ENCODE measurements at regions not wholly inside any gene's neighbourhood (a gene's known extent, or its start where the extent isn't known, plus 50 kb on each side); places are given as distances from the start of the nearest gene placed in this dataset.
"Not testable (repeated sequence)": the region's sequence is repeated elsewhere in the genome, so short reads cannot be mapped to it uniquely, and the experiment has no call there.

DNA sequence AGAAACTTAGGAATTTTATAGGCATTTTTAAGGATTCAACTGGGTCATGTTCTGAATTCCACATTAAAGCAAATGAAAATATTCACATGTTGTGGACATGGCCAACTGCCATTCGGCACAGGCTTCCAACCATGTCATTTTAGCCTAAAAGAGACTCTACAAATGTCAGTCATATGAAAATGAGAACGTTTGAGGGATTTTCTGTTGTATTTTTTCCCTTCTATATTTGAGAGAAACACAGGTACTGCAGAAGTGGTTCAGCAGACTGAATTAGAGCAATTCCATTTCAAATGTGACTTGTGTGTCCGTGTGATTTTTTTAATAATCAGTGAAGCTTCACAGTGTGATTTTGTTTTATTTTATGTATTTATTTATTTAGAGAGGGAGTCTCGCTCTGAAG lies 124.3 kb downstream of the TP53TG3F start:
- DNase-seq (ENCODE audit: low read depth in 3 of 3), result not testable (repeated sequence)

DNA sequence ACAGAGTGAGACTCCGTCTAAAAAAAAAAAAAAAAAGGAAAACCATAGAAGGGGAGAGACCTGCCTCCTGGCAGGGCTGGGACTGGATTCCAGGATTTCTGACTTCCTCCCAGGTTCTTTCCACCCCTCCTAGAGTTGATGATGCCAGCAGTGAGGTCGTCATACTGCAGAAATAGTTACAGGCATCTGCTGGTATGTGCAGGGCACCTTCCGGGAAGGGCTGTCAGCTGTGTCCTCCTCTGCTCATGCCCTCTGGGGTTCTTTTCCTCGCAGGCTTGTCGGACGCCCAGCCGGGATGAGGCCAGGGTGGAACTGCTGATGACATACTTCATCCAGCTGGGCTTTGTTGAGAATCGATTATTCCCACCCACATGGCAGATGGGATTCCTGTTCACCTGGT lies 129.2 kb downstream of the TP53TG3F start:
- DNase-seq (ENCODE audit: low read depth in 3 of 3), result not testable (repeated sequence)

DNA sequence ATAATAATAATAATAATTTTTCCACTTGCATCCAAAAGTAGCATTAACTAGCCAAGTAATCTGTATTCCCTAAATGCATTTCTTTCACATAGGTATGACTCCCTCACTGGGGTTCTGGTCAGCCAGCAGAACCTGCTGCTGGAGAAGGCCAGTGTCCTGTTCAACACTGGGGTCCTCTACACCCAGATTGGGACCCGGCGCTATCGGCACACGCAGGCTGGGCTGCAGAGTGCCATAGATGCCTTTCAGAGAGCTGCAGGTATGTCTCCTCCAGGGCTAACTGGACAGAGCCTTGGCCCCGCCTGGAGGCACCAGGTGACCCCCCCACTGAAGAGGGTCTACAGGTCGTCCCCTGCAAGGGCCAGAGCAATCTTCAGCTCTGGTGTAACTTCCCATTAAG lies 133.9 kb downstream of the TP53TG3F start:
- not testable (repeated sequence) for DNase-seq (ENCODE audit: low read depth in 3 of 3)

DNA sequence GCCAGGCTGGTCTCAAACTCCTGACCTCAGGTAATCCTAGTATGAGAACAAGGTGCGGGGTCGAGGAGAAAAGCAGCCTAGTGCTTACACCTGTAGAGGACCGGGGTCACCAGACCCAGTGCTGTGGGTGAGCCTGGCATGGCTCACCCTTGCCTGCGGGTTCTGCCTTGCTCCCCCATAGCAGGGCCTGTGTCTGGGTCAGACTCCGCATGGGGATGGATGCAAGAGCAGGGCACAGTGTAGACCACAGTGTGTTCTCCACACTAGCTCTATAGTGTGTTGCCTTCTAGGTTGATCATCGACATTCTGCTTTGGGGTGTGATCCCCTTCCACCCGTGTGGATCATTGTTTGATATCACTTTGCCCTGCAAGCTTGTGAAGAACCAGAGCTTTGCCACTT lies 135.7 kb downstream of the TP53TG3F start:
- DNase-seq (ENCODE audit: low read depth in 3 of 3), result not testable (repeated sequence)

DNA sequence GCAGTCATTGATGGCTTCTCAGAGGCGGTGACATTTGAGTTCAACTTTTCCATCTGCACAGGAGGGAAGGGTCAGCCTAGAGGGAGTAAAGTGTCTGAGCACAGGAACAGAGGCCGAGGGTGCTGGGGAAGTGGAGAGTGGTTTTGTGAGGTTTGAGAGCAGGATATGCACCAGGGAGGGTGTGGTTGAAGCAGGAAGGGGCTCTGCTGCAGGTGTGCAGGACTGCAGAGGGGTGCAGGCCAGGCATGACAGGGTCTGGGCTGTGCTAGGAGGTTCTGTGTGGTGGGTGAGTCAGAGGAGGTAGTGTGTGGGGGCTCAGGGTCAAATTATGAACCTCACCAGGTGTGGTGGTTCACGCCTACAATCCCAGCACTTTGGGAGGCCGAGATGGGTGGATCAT lies 141.6 kb downstream of the TP53TG3F start:
- DNase-seq (ENCODE audit: low read depth in 3 of 3), result not testable (repeated sequence)

DNA sequence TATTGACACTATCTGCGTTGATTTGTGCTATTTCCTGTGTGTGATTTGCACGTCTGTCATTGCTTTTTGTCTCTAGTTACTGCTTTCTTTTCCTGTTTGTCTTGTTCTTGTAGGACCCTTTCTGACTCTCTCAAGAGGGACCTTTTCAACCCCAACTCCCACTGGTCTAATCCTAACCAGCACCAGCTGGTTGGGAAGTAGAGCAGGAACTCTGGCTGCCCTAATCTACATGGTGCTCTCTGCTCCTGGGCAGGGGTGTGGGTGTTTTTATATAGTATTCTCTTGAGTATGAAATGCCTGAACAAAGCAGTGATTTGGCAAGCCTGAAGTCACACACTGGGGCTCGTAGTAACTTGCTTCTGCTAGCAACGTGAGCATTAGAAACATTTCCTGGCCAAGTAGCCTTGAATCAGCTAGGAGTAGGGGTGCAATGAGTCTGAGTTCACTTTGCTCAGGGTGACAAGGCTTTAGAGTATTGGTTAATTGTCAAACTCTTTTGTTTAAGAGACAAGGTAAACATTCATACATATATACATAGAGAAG lies 164.2 kb downstream of the TP53TG3F start:
- DNase-seq (ENCODE audit: low read depth in 3 of 3), result not testable (repeated sequence)

DNA sequence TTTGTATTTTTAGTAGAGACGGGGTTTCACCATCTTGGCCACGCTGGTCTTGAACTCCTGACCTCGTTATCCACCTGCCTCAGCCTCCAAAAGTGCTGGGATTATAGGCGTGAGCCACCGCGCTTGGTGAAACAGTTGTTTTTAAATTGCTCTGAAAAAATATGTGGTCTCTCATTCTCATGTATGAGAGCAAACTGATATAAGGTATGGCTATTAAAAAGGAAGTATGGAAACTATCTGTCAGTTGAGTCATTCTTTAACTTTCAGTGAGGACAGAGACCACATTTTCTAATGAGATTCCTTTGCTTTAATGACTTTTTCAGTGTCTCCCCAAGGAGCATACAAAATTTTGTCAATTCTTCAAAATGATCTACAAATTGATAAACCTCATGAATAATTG lies 169.5 kb downstream of the TP53TG3F start:
- not testable (repeated sequence) for DNase-seq (ENCODE audit: low read depth in 3 of 3)

DNA sequence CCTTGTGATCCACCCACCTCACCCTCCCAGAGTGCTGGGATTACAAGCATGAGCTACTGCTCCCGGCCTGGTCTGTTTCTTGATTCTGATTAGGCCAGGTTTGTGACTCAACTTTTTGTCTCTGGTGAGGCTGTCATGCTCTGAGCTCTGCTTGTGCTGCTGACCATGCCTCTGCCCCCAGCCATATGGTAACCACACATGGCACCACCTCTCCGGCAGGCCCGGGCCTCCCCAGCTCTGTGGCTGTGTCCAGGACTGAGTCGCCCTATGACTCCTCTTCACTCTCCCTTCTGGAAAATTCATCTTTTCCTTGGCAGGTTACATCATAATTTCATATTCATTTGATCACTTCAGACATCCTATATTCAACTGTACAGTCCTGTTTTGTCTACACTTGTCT lies 172.3 kb downstream of the TP53TG3F start:
- not testable (repeated sequence) for DNase-seq (ENCODE audit: low read depth in 3 of 3)

DNA sequence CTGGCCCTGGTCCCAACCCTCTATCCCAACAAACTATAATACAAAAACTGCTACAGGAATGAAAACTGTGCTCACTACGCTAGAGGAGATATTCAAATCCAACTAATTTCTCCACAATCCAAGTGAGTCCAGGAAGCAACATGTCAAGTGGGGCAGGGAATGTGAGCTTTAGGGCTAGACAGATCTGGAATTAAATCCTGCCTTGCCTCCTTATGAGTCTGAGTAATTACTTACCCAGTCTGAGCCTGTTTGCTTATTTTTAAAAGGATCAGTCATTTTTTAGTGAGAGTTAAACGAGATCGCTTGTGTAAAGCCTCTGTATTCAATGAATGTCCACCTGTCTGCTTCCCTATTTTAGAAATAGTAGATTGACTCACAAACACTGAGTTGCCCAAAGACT lies 174.6 kb downstream of the TP53TG3F start:
- not testable (repeated sequence) for DNase-seq (ENCODE audit: low read depth in 3 of 3)

DNA sequence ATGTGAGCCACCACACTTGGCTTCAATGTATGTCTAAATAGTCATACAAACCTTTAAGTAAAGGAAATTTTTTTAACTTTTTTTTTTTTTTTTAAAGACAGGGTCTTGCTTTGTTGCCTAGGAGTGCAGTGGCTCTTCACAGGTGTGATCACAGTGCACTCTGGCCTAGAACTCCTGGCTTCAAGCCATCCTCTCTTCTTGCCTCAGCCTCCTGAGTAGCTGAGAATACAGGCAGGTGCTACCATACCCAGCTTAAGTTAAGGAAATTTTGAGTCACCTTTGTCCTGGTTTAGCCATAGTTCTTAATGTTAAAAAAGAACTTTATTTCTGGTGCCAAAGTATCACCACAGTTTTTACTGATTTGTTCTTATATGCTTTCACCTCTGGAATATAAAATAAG lies 177.3 kb downstream of the TP53TG3F start:
- DNase-seq (ENCODE audit: low read depth in 3 of 3), result not testable (repeated sequence)

DNA sequence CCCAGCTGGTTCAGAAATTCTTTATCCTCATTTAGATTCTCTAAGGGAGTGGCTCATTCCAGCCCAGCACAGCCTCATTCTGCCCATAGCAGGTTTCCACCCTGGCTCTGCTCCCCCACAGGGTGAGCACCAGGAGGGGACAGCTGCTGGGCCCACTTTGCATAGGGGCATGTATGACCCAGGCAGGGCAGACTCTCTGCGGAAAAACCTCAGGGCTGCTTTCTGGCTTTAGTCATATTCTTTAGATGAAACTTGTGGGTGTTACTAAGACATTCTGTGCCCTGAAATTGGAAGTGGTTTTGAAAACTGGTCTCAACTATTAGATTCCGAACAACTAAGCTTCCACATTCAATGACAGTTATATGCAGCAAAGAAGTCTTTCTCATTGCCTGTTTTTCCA lies 183.9 kb downstream of the TP53TG3F start:
- DNase-seq (ENCODE audit: low read depth in 3 of 3), result not testable (repeated sequence)

DNA sequence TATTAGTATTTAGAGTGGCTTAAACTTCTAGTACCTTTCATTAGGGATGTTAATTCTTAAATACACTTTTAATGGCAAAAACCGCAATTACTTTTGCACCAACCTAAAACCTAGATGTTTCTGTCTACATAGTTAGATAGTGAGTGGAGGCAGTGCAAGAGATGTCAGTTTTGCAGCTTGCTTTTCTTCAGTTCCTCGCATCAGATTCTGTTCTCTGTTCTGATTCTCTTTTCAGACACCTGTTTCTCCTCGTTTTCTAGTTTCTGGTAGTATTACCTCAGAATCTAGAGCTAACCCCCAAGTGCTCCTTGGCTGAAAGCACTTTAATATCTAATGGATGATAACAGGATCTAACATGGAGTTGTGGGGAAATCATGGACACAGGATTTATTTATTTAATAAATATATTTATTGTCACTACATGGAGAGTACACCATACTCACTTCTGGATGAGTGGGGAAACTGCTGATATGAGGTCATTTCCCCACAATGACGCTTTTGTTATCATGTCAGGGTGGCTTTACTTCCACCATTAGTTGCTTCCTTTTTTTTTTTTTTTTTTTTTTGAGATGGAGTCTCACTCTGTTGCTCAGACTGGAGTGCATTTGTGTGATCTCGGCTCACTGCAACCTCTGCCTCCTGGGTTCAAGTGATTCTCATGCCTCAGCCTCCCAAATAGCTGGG lies 184.4 kb downstream of the TP53TG3F start:
- DNase-seq (ENCODE audit: low read depth in 3 of 3), result not testable (repeated sequence)

DNA sequence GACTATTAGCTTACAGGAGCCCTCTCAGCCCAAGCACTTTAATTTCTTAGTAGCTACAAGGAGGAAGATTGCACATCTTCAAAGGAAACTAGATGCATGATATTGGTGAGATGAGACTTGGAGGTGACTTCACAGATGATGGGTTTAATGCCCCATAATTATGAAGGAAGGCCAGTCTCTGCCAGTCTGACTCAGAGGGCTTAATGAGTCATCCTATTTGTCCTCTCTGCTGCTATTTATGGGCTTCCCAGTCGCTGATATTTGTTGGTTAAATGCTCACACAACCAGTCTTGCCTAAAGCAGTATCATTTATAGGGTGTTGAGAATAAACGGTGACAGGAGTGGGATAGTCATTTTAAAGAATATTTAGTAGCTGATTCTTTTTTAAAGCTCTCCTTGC lies 187.0 kb downstream of the TP53TG3F start:
- DNase-seq (ENCODE audit: low read depth in 3 of 3), result not testable (repeated sequence)

DNA sequence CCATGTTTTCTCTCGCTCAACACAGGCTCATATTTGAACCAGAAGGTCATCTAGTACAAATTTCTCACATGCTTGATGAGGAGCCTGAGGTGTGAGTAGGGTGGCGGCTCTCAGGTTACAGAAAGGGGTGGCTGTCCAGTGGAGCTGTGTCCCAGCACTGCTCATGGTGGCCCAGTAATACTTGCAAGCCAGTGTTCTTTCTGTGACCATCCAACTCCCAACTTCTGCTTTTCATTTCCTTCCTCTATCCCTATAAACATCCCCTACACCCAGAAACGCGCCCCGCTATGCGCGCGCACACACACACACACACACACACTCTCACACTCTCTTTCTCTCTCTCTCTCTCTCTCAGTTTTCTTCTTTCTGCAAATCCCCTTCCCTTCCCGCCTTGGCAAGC lies 196.3 kb downstream of the TP53TG3F start:
- DNase-seq (ENCODE audit: low read depth in 3 of 3), result not testable (repeated sequence)

DNA sequence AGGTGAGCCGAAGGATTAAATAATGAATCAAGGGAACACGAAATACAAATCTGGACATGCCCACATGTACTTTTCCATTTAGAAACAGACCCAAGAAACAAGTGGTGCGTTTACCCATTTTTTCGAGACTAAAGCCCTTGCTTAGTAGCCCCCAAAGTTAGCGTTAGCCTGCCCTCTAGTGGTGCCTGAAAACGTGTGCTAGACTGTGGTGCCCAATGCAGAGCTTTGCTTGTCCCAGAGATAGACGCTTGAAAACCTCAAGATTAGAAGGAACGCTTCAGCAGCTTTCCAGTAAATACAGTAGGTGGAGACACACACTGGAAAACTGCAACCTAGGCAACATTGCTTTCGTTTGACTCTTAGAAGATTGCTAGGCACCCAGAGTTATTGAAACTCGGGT lies 197.0 kb downstream of the TP53TG3F start:
- DNase-seq (ENCODE audit: low read depth in 3 of 3), result not testable (repeated sequence)

DNA sequence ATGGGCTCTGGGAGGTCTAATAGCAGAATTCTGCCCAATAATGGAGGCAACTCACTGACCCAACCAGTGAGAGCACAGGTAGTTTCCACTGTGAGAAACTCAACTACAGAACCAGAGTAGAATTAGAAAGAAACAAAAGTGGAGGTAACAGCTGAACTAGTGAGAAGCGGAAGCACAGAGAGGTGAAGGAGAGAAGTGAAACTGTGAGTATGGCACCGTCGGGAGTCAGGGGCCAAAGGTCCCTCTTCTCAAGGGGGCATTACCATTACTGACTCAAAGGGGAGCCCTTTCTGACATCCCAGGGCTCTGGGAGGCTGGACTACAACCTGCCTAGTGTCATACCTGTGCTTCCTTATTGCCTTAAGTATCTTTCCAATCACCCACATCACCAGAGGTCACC lies 198.3 kb downstream of the TP53TG3F start:
- DNase-seq (ENCODE audit: low read depth in 3 of 3), result not testable (repeated sequence)

DNA sequence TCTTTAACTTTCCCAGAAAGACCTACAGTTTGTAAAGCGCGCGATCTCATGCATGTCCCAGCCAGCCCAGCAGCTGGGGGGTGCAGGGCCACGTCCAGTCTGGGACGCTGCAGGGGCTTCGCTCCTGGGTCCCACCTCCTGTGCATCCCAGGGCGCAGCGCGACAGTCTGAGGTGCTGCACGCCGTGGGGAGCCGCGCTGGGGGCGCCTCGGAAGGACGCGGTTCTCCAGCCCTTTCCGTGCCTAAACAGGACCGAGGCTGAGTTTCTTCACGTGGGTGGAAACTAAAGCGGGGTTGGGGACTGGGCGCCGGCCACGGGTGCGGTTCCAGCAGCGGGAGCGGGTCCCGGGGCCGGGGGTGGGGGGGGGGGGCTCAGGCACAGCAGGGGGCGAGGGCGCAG lies 221.4 kb downstream of the TP53TG3F start:
- not testable (repeated sequence) for DNase-seq (ENCODE audit: low read depth in 3 of 3)

DNA sequence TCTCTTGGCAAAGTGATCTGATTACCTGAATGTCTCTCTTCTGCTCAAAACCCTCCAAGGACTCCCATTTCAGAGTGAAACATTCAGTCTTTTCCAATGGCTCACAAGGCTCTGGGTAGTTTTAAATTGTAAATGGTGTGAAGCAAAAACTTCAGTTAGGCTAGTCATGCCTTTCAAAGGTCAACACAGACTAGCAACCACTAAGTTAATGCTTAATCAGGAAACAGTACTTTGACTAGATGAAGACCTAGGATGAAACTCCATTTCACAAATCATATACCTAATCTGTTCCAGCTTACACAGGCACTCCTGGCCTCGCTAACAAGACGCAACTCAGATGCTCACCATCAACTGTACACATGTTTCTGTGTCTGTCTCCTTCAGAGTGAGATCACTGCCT lies 240.9 kb downstream of the TP53TG3F start:
- DNase-seq (ENCODE audit: low read depth in 3 of 3), result not testable (repeated sequence)

DNA sequence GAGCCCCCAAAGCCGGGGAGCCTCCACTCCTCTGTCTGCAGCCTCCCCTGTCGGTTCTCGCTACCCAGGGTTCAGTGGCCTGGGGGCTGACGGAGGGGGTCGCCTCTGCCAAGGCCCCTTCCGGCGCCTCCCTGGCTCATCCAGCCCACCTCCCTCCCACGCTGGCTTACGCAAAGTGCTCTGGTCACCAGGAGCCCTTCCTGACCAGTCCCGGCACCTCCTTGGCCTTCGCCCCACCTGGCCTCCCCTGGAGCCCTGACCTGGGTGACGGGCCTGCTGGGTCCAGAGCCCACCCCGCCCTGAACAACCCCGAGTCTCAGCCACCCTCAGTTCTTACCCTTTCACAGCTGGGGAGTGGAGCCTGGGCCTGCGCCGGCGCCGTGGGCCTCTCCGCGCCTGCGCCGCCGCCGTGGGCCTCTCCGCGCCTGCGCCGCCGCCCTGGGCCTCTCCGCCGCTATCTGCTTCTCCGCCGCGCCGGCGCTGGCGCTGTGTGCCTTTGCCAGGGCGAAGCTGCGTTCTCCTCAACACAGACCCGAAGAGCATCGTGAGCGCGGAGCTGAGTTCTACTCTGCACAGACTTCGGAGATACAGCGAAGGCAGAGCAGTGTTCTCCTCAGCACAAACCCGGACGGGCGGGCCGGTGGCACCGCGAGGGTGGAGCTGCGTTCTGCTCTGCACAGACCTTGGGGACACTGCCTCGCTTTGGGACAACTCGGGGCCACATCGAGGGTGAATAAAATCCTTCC lies 247.6 kb downstream of the TP53TG3F start:
- not testable (repeated sequence) for DNase-seq (ENCODE audit: low read depth in 3 of 3)

DNA sequence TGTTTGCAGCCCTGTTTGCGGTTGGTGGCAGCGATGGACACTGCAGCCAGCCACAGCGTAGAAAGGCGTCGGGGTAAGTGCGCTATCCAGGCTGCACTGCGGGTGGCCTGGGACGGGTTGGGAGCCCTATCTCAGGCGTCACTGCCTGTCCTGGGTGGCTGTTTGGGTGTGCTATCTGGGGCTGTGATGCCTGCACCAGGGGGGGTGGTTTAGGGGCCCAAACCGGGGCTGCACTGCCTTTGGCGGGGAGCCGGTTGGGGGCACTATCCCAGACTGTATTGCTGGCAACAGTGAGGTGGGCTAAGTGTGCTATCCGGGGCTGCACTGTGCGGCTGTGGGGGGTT lies 248.2 kb downstream of the TP53TG3F start:
- DNase-seq (ENCODE audit: low read depth in 3 of 3), result not testable (repeated sequence)

DNA sequence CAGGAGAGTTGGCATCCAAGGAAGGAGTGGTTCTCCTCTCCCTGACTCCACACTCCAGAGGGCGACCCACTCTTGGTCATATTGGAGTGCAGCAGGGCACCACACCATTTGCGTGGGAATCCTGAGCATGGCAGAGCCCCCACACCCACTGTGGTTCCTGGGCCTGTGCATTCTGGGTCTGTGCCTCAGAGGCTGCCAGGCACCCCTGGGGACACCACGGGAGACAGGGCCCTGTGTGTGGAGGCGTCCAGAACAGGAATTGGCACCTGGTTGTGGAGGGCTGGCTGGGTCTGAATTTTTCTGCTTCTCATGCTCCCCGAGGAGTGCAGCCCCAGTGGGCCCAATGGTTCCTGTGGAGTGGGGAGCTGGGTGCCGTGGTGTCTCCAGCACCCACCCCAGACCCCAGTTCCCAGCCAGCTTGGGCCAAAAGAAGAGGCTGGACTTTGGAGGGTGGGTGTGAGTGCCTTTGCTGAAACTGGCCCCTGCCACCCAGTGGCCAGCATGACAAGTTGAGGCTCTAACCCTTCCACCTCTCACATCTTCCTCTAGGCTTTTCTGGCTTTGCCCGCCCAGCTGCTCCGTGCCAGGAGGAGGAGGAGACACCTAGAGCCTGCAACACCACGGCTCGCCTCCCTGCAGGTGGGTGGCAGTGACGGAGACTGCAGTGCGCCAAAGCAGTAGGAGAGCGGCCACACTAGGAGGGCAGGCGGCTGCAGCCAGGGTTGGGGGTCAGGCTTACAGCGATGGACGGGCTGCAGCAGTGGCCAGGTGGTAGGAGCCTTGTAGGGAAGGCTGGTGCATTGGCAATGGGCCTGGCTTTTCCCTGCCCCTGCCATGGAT lies 250.7 kb downstream of the TP53TG3F start:
- DNase-seq (ENCODE audit: low read depth in 3 of 3), result not testable (repeated sequence)

DNA sequence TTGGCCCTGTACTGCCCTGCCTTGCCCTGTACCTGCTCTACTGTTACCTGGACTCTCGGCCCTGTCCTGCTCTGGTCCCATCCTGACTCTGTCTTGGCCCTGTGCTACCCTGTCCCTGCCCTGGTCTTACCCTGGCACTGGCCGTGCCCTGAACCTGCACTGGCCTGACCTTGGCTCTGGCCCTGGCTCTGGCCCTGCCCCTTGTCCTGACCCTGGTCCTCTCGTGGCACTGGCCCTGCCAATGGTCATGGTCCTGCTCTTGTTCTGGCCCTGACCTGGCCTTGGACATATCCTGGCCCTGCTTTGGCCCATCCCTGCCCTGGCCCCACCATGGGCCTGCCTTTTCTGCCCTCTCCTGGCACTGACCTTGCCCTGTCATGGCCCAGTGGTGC lies 251.3 kb downstream of the TP53TG3F start:
- DNase-seq (ENCODE audit: low read depth in 3 of 3), result not testable (repeated sequence)

All from stimulated activated CD4-positive, alpha-beta T cell treated with anti-CD3 and anti-CD28 coated beads, TNF-alpha, amount 100 ng/mL, for 24 hours (primary cell).